ENCODE measurements at regions not wholly inside any gene's neighbourhood (a gene's known extent, or its start where the extent isn't known, plus 50 kb on each side); places are given as distances from the start of the nearest gene placed in this dataset.

- TF ChIP-seq POLR2A (IDR thresholded peaks at IDR 0.05) = no peak
- TF ChIP-seq CTCF (IDR thresholded peaks at IDR 0.05) = no peak
Measured at GRCh38 chr14:85041618-85042017, 488.3 kb upstream of the FLRT2 start.
